NT2/D1 (cell line): ENCODE measurements at regions not wholly inside any gene's neighbourhood (a gene's known extent, or its start where the extent isn't known, plus 50 kb on each side); places are given as distances from the start of the nearest gene placed in this dataset.

Experiments
- SUZ12 ChIP-seq: IDR thresholded peaks from 2 replicates; pipeline ENCODE4 v1.6.1; 2011; ENCODE audit not compliant: insufficient read length, insufficient read depth; ENCODE audit errors: extremely low read depth
- YY1 ChIP-seq: IDR thresholded peaks from 2 replicates; pipeline ENCODE4 v1.6.1; 2011; ENCODE audit not compliant: insufficient read length, insufficient read depth
- ZNF274 ChIP-seq: IDR thresholded peaks from 2 replicates; pipeline ENCODE4 v1.6.1; 2011; ENCODE audit warnings: mild to moderate bottlenecking, low read depth, low read length

DNA sequence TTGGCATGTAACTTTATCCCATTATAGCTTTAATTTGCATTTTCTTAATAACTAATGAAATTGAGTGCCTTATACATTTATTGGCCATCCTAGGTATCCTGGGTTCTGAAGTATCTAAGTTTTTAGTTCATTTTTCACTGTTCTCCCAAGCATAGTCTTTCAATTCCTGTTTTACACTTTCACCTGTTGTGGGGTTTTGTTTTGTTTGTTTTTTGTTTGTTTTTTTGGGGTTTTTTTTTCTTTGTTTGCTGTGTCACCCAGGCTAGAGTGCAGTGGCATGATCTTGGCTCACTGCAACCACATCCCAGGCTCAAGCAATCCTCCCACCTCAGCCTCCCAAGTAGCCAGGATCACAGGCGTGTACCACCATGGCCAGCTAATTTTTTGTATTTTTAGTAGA, 83.1 kb upstream of the GADL1 start:
- no peak for TF ChIP-seq ZNF274
- no peak for TF ChIP-seq SUZ12
- no peak for TF ChIP-seq YY1
